GM04504 (cell line): ENCODE measurements at regions not wholly inside any gene's neighbourhood (a gene's known extent, or its start where the extent isn't known, plus 50 kb on each side); places are given as distances from the start of the nearest gene placed in this dataset.

Experiments used
- DNase-seq: peaks from one replicate; pipeline ENCODE4 v3.0.0-alpha.2; 2012; ENCODE audit warnings: low read depth

GRCh38 chr17:69900101-69900500, 174.9 kb upstream of the KCNJ16 start:
- DNase-seq = no peak

GRCh38 chr17:69900829-69901228, 174.2 kb upstream of the KCNJ16 start:
- no peak for DNase-seq

- no peak for DNase-seq
Measured at GRCh38 chr17:69906306-69906705, 168.7 kb upstream of the KCNJ16 start.

- DNase-seq = no peak
Measured at GRCh38 chr17:69907132-69907847, 167.7 kb upstream of the KCNJ16 start.

- no peak for DNase-seq
Measured at GRCh38 chr17:69908626-69909368, 166.2 kb upstream of the KCNJ16 start.

GRCh38 chr17:69909389-69909788, 165.6 kb upstream of the KCNJ16 start:
- DNase-seq = no peak

- DNase-seq = no peak
Measured at GRCh38 chr17:69912805-69913204, 162.2 kb upstream of the KCNJ16 start.

GRCh38 chr17:69913216-69913615, 161.8 kb upstream of the KCNJ16 start:
- DNase-seq = no peak

- DNase-seq = no peak
Measured at GRCh38 chr17:69913616-69914015, 161.4 kb upstream of the KCNJ16 start.

- DNase-seq = no peak
Measured at GRCh38 chr17:69914520-69914919, 160.5 kb upstream of the KCNJ16 start.

- DNase-seq = no peak
Measured at GRCh38 chr17:69916761-69917160, 158.3 kb upstream of the KCNJ16 start.

GRCh38 chr17:69918164-69918563, 156.9 kb upstream of the KCNJ16 start:
- no peak for DNase-seq

- no peak for DNase-seq
Measured at GRCh38 chr17:69919789-69920188, 155.2 kb upstream of the KCNJ16 start.

- DNase-seq = no peak
Measured at GRCh38 chr17:69921046-69921445, 154.0 kb upstream of the KCNJ16 start.

- no peak for DNase-seq
Measured at GRCh38 chr17:69928611-69929010, 146.4 kb upstream of the KCNJ16 start.

GRCh38 chr17:69936996-69937395, 138.0 kb upstream of the KCNJ16 start:
- DNase-seq = no peak

GRCh38 chr17:69943058-69943457, 132.0 kb upstream of the KCNJ16 start:
- DNase-seq = no peak

GRCh38 chr17:69944406-69944805, 130.6 kb upstream of the KCNJ16 start:
- DNase-seq = no peak

GRCh38 chr17:69945698-69946185, 129.3 kb upstream of the KCNJ16 start:
- DNase-seq = no peak

GRCh38 chr17:69947027-69947759, 127.8 kb upstream of the KCNJ16 start:
- no peak for DNase-seq

GRCh38 chr17:69948406-69948805, 126.6 kb upstream of the KCNJ16 start:
- no peak for DNase-seq

GRCh38 chr17:69949496-69949895, 125.5 kb upstream of the KCNJ16 start:
- DNase-seq = no peak
